SK-N-SH (cell line): ENCODE measurements at regions not wholly inside any gene's neighbourhood (a gene's known extent, or its start where the extent isn't known, plus 50 kb on each side); places are given as distances from the start of the nearest gene placed in this dataset.

ENCODE experiments used
- CTCF ChIA-PET: fragments of 300-600, 350-600 bp; formaldehyde crosslinking; extraction: SDS; loops from one replicate; lab custom pipeline; 2021; lab: Yijun Ruan, JAX
- POLR2A ChIA-PET: fragments of 350-600 bp; sonication (Branson Sonifier 250); formaldehyde crosslinking; extraction: SDS; loops from one replicate; lab custom pipeline; 2020; ENCODE audit warnings: antibody characterized with exemption, inconsistent platforms; lab: Yijun Ruan, JAX
- DNase-seq: peaks from one replicate; pipeline ENCODE4 v3.0.0; 2012
- H2AFZ ChIP-seq: fragments of 200-600 bp; sonication (generic); 2 replicates; pipeline ENCODE4 v1.8.1; 2016; ENCODE audit warnings: antibody characterized with exemption, mild to moderate bottlenecking, low read depth
- H3F3A ChIP-seq: fragments of 200-600 bp; sonication (generic); replicated peaks from 2 replicates; pipeline ENCODE3; 2016; ENCODE audit warnings: antibody characterized with exemption, mild to moderate bottlenecking; ENCODE audit not compliant: insufficient read depth
- H3K27ac ChIP-seq, 2 experiments: fragments of 200-500 bp in 1 of 2; fragments of 200-600 bp in 1 of 2; sonication (Bioruptor generic) in 1 of 2; sonication (generic), shearing (Covaris generic) in 1 of 2; 2 replicates each; pipeline versions ENCODE4 v1.5.1 to v1.6.1; 2014 to 2016; ENCODE audit warnings: low read depth in 2 of 2, inconsistent platforms in 1 of 2, low read length in 1 of 2, mild to moderate bottlenecking in 1 of 2, mixed read lengths in 1 of 2
- H3K27me3 ChIP-seq: fragments of 200-600 bp; sonication (generic), shearing (Covaris generic); 2 replicates; pipeline ENCODE4 v1.6.1; 2016; ENCODE audit warnings: mixed run types; ENCODE audit not compliant: insufficient read depth
- H3K36me3 ChIP-seq, 2 experiments: fragments of 200-500 bp in 1 of 2; fragments of 200-600 bp in 1 of 2; sonication (Bioruptor generic) in 1 of 2; sonication (generic) in 1 of 2; replicated peaks in 1 of 2; 2 replicates each; pipeline versions ENCODE3 to v1.5.1; 2014 to 2016; ENCODE audit warnings: low read length in 1 of 2, mild to moderate bottlenecking in 1 of 2; ENCODE audit not compliant: insufficient read depth in 2 of 2, control insufficient read depth in 1 of 2
- H3K4me1 ChIP-seq, 2 experiments: fragments of 200-500 bp in 1 of 2; fragments of 200-600 bp in 1 of 2; sonication (Bioruptor generic) in 1 of 2; sonication (generic), shearing (Covaris generic) in 1 of 2; 2 replicates each; pipeline versions ENCODE4 v1.5.1 to v1.6.1; 2014 to 2016; ENCODE audit warnings: low read depth in 1 of 2, low read length in 1 of 2, mixed run types in 1 of 2; ENCODE audit not compliant: insufficient read depth in 2 of 2, control insufficient read depth in 1 of 2
- H3K4me2 ChIP-seq: fragments of 200-600 bp; sonication (generic), shearing (Covaris generic); 2 replicates; pipeline ENCODE4 v1.6.1; 2017; ENCODE audit warnings: mixed run types
- H3K4me3 ChIP-seq, 2 experiments: fragments of 200-500 bp in 1 of 2; fragments of 200-600 bp in 1 of 2; sonication (Bioruptor generic) in 1 of 2; sonication (generic), shearing (Covaris generic) in 1 of 2; 2 replicates each; pipeline versions ENCODE4 v1.5.1 to v1.8.1; 2014 to 2016; ENCODE audit warnings: low read depth in 2 of 2, inconsistent platforms in 1 of 2, low read length in 1 of 2, mild to moderate bottlenecking in 1 of 2, mixed read lengths in 1 of 2, moderate library complexity in 1 of 2
- H3K79me2 ChIP-seq: fragments of 200-600 bp; sonication (generic); 2 replicates; pipeline ENCODE4 v1.8.1; 2017; ENCODE audit warnings: mild to moderate bottlenecking; ENCODE audit not compliant: insufficient read depth
- H3K9ac ChIP-seq: fragments of 200-600 bp; sonication (generic); 2 replicates; pipeline ENCODE4 v1.6.1; 2017; ENCODE audit warnings: mixed run types
- H3K9me2 ChIP-seq: fragments of 200-600 bp; sonication (generic); 2 replicates; pipeline ENCODE4 v1.6.1; 2017; ENCODE audit warnings: mixed run types
- H3K9me3 ChIP-seq: fragments of 200-600 bp; sonication (generic); 2 replicates; pipeline ENCODE4 v1.6.1; 2017; ENCODE audit warnings: mixed run types, mild to moderate bottlenecking, moderate library complexity
- H4K20me1 ChIP-seq: fragments of 200-600 bp; sonication (generic); 2 replicates; pipeline ENCODE4 v1.6.1; 2017; ENCODE audit warnings: mild to moderate bottlenecking, mixed run types; ENCODE audit not compliant: insufficient read depth
- EP300 ChIP-seq, 2 experiments: IDR thresholded peaks; 2 replicates each; pipeline versions ENCODE4 v1.4.0 to v1.6.1; 2012; ENCODE audit warnings: borderline replicate concordance in 1 of 2, low read depth in 1 of 2, low read length in 1 of 2
- EZH2phosphoT487 ChIP-seq: fragments of 200-600 bp; sonication (generic); IDR thresholded peaks from 2 replicates; pipeline ENCODE4 v1.6.1; 2017; ENCODE audit warnings: low read depth, mixed run types, mild to moderate bottlenecking, antibody characterized with exemption, moderate library complexity, borderline replicate concordance
- FOSL2 ChIP-seq: IDR thresholded peaks from 2 replicates; pipeline ENCODE4 v1.4.0; 2012; ENCODE audit warnings: low read depth, mild to moderate bottlenecking, moderate library complexity, borderline replicate concordance
- FOXJ3 ChIP-seq: sonication (generic); formaldehyde crosslinking; IDR thresholded peaks from 2 replicates; pipeline ENCODE4 v1.5.1; 2020; ENCODE audit warnings: mild to moderate bottlenecking, missing genetic modification reagents
- GATA2 ChIP-seq: sonication (generic); formaldehyde crosslinking; IDR thresholded peaks from 2 replicates; pipeline ENCODE4 v1.5.0; 2020; ENCODE audit warnings: mild to moderate bottlenecking, missing genetic modification reagents
- MAX ChIP-seq: IDR thresholded peaks from 2 replicates; pipeline ENCODE4 v1.4.0; 2012; ENCODE audit warnings: low read depth
- MEF2A ChIP-seq: IDR thresholded peaks from 2 replicates; pipeline ENCODE4 v1.4.0; 2012; ENCODE audit warnings: low read depth, borderline replicate concordance
- MXI1 ChIP-seq: IDR thresholded peaks from 2 replicates; pipeline ENCODE4 v1.6.1; 2012; ENCODE audit warnings: mild to moderate bottlenecking, low read depth, low read length, improper control_type of control experiment
- NFIC ChIP-seq: IDR thresholded peaks from 2 replicates; pipeline ENCODE4 v1.4.0; 2012; ENCODE audit warnings: borderline replicate concordance
- NRF1 ChIP-seq: IDR thresholded peaks from 2 replicates; pipeline ENCODE4 v1.6.1; 2012; ENCODE audit warnings: low read depth, mild to moderate bottlenecking, low read length
- RAD21 ChIP-seq: IDR thresholded peaks from 2 replicates; pipeline ENCODE4 v1.6.1; 2012; ENCODE audit warnings: mild to moderate bottlenecking, low read length
- REST ChIP-seq: IDR thresholded peaks from 2 replicates; pipeline ENCODE4 v1.6.1; 2012; ENCODE audit warnings: mild to moderate bottlenecking, low read depth, low read length, moderate library complexity
- RFX5 ChIP-seq: IDR thresholded peaks from 2 replicates; pipeline ENCODE4 v1.6.1; 2012; ENCODE audit warnings: mild to moderate bottlenecking, improper control_type of control experiment, low read length
- RXRA ChIP-seq: IDR thresholded peaks from 2 replicates; pipeline ENCODE4 v1.4.0; 2012; ENCODE audit warnings: low read depth, mild to moderate bottlenecking, borderline replicate concordance
- TAF1 ChIP-seq: IDR thresholded peaks from 2 replicates; pipeline ENCODE4 v1.6.1; 2012; ENCODE audit warnings: low read depth, mild to moderate bottlenecking, low read length, moderate library complexity, borderline replicate concordance
- TEAD4 ChIP-seq: IDR thresholded peaks from 2 replicates; pipeline ENCODE4 v1.4.0; 2012; ENCODE audit warnings: mild to moderate bottlenecking, borderline replicate concordance; ENCODE audit not compliant: insufficient read depth
- YY1 ChIP-seq: IDR thresholded peaks from 2 replicates; pipeline ENCODE4 v1.4.0; 2012; ENCODE audit warnings: low read depth, mild to moderate bottlenecking
- ZBTB33 ChIP-seq: IDR thresholded peaks from 2 replicates; pipeline ENCODE4 v1.4.0; 2012; ENCODE audit warnings: low read depth, borderline replicate concordance
- WGBS: methylation state at CpG from one replicate; pipeline ENCODE4 v1.1.6; 2017; ENCODE audit warnings: low lambda C conversion rate; 5-methylcytosine and 5-hydroxymethylcytosine counted together

GRCh38 chr7:13226385-13226784, 539.0 kb downstream of the ARL4A start:
- Histone ChIP-seq H3K27me3 (0 out of 2 replicates have a peak, but pooled peaks cover 4% of the 10 kb centered on the region), H3K4me2 (no peak overlapping the region), H3K9ac (no peak overlapping the region), H3K27ac (no peak overlapping the region), H4K20me1 (no peaks in the 10 kb centered on the region), H3K9me3 (no peaks in the 10 kb centered on the region), H3K4me1 (no peaks in the 10 kb centered on the region), H3K9me2 (no peaks in the 10 kb centered on the region), H2AFZ (no peak overlapping the region), H3K79me2 (no peaks in the 10 kb centered on the region), H3F3A (no peaks in the 10 kb centered on the region), H3K4me3 (no peak overlapping the region), H3K36me3 (no peaks in the 10 kb centered on the region)
- WGBS = 6% methylated on average over 4 of the region's 4 CpGs
- ChIA-PET CTCF (no interaction called here), POLR2A (no interaction called here)
- TF ChIP-seq TEAD4 (no peak), RFX5 (no peak), NFIC (no peak), ZBTB33 (no peak), EZH2phosphoT487 (no peak), RAD21 (no peak), GATA2 (no peak), FOSL2 (no peak), MXI1 (no peak), YY1 (no peak), EP300 (IDR thresholded peaks at IDR 0.05; ENCODE audit: borderline replicate concordance in 1 of 2, low read depth in 1 of 2, low read length in 1 of 2) (no peak)
- DNase-seq = no peak

- no peaks in the 10 kb centered on the region for H3K79me2 ChIP-seq
- H3K4me3 ChIP-seq = no peak overlapping the region
- no peaks in the 10 kb centered on the region for H3K9me2 ChIP-seq
- H3K9me3 ChIP-seq = no peaks in the 10 kb centered on the region
- TF ChIP-seq EP300 (IDR thresholded peaks at IDR 0.05; ENCODE audit: borderline replicate concordance in 1 of 2, low read depth in 1 of 2, low read length in 1 of 2) (no peak), FOXJ3 (CRISPR knock-in tag) (no peak), MXI1 (no peak), ZBTB33 (no peak), NRF1 (no peak), REST (no peak), TEAD4 (no peak), RFX5 (no peak), MAX (no peak), GATA2 (no peak), YY1 (no peak), TAF1 (no peak), RXRA (no peak), MEF2A (no peak)
- ChIA-PET CTCF (no interaction called here), POLR2A (no interaction called here)
- WGBS = 26% methylated on average over 4 of the region's 4 CpGs
- H3F3A ChIP-seq = no peaks in the 10 kb centered on the region
- H3K4me2 ChIP-seq = no peak overlapping the region
- H4K20me1 ChIP-seq = no peaks in the 10 kb centered on the region
- no peak overlapping the region for H3K27ac ChIP-seq
- H2AFZ ChIP-seq = no peak overlapping the region
- H3K4me1 ChIP-seq = no peaks in the 10 kb centered on the region
- no peaks in the 10 kb centered on the region for H3K27me3 ChIP-seq
- no peak overlapping the region for H3K9ac ChIP-seq
- no peaks in the 10 kb centered on the region for H3K36me3 ChIP-seq
- no peak for DNase-seq
Measured at GRCh38 chr7:13231216-13231615, 543.8 kb downstream of the ARL4A start.
